GM19351 (cell line): ENCODE measurements at regions not wholly inside any gene's neighbourhood (a gene's known extent, or its start where the extent isn't known, plus 50 kb on each side); places are given as distances from the start of the nearest gene placed in this dataset.

Experiments
- ATAC-seq: cut with Tn5 transposase; IDR thresholded peaks from one replicate; pipeline ENCODE4 v1.9.1; 2021; ENCODE audit warnings: mild to moderate bottlenecking, moderate library complexity; ENCODE audit not compliant: unreplicated experiment

GRCh38 chr6:14317387-14317970, 199.9 kb downstream of the CD83 start:
- no peak for ATAC-seq

GRCh38 chr6:14320332-14320731, 202.8 kb downstream of the CD83 start:
- ATAC-seq: no peak

- no peak for ATAC-seq
Measured at GRCh38 chr6:14321992-14322772, 204.6 kb downstream of the CD83 start.

GRCh38 chr6:14322841-14323240, 205.3 kb downstream of the CD83 start:
- no peak for ATAC-seq

- no peak for ATAC-seq
Measured at GRCh38 chr6:14326774-14327173, 209.2 kb downstream of the CD83 start.

- ATAC-seq: no peak
Measured at GRCh38 chr6:14328163-14328562, 210.6 kb downstream of the CD83 start.

- no peak for ATAC-seq
Measured at GRCh38 chr6:14333556-14334305, 216.2 kb downstream of the CD83 start.

- no peak for ATAC-seq
Measured at GRCh38 chr6:14335071-14335470, 217.5 kb downstream of the CD83 start.

GRCh38 chr6:14337152-14337551, 219.6 kb downstream of the CD83 start:
- no peak for ATAC-seq

- ATAC-seq: no peak
Measured at GRCh38 chr6:14339172-14339571, 221.6 kb downstream of the CD83 start.

GRCh38 chr6:14339711-14340584, 222.4 kb downstream of the CD83 start:
- no peak for ATAC-seq

GRCh38 chr6:14344486-14344885, 226.9 kb downstream of the CD83 start:
- no peak for ATAC-seq

- ATAC-seq: no peak
Measured at GRCh38 chr6:14348389-14348788, 230.8 kb downstream of the CD83 start.

- ATAC-seq: no peak
Measured at GRCh38 chr6:14349507-14349906, 231.9 kb downstream of the CD83 start.

GRCh38 chr6:14350210-14350609, 232.6 kb downstream of the CD83 start:
- no peak for ATAC-seq

- no peak for ATAC-seq
Measured at GRCh38 chr6:14353281-14353680, 235.7 kb downstream of the CD83 start.

- no peak for ATAC-seq
Measured at GRCh38 chr6:14353798-14354197, 236.2 kb downstream of the CD83 start.

- ATAC-seq: no peak
Measured at GRCh38 chr6:14354919-14355572, 237.5 kb downstream of the CD83 start.

GRCh38 chr6:14359438-14359837, 241.9 kb downstream of the CD83 start:
- ATAC-seq: no peak

GRCh38 chr6:14360565-14360964, 243.0 kb downstream of the CD83 start:
- no peak for ATAC-seq
